ENCODE measurements at regions not wholly inside any gene's neighbourhood (a gene's known extent, or its start where the extent isn't known, plus 50 kb on each side); places are given as distances from the start of the nearest gene placed in this dataset.

DNA sequence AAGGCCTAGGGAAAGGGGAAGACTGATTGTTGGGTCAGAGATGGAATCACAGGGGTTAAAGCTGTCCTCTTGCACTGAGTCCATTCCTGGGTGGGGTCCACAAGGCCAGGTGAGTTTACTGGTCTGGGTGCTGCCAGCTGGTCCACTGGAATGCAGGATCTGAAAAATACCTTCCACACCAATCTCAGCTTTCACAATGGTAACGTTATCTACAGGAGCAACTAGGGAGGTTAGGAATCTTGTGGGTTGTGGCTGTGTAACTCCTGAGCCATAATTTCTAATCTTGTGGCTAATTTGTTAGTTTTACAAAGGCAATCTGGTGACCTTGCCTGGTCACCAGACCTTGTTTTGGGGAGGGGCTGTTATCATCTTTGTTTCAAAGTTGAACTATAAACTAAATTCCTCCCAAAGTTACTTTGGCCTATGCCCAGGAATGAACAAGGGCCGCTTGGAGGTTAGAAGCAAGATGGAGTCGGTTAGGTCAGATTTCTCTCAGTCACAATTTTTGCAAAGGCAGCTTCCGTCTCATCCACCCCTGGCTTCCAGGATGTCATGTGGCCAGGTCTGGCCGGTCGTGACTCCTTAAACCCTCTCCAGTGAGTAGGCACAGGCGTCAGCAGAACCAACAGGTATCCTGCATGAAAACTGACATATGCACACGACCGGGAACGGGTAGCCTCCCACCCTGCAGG, 123.3 kb upstream of the SH3BP4 start:
- H3K4me3 ChIP-seq (ENCODE audit: low read length) = no peak overlapping the region
- no peak overlapping the region for H3K9ac ChIP-seq (ENCODE audit: low read depth, low read length)
- no peaks in the 10 kb centered on the region for H3K9me3 ChIP-seq (ENCODE audit: insufficient read depth, low read depth, low read length)
- H3K36me3 ChIP-seq (ENCODE audit: insufficient read depth, low read depth, low read length) = no peaks in the 10 kb centered on the region
- no peaks in the 10 kb centered on the region for H3K27me3 ChIP-seq (ENCODE audit: insufficient read depth, low read length)
- H3K4me1 ChIP-seq (ENCODE audit: insufficient read depth, low read length) = no peaks in the 10 kb centered on the region
- H3K27ac ChIP-seq (ENCODE audit: low read length) = no peak overlapping the region

- H3K9me3 ChIP-seq (ENCODE audit: insufficient read depth, low read depth, low read length) = no peaks in the 10 kb centered on the region
- no peak overlapping the region for H3K9ac ChIP-seq (ENCODE audit: low read depth, low read length)
- H3K36me3 ChIP-seq (ENCODE audit: insufficient read depth, low read depth, low read length) = no peaks in the 10 kb centered on the region
- H3K4me3 ChIP-seq (ENCODE audit: low read length) = no peak overlapping the region
- H3K4me1 ChIP-seq (ENCODE audit: insufficient read depth, low read length) = no peaks in the 10 kb centered on the region
- H3K27ac ChIP-seq (ENCODE audit: low read length) = no peak overlapping the region
- H3K27me3 ChIP-seq (ENCODE audit: insufficient read depth, low read length) = no peaks in the 10 kb centered on the region
Observed at GRCh38 chr2:234827096-234827860, 124.5 kb upstream of the SH3BP4 start.

- no peaks in the 10 kb centered on the region for H3K27me3 ChIP-seq (ENCODE audit: insufficient read depth, low read length)
- no peak overlapping the region for H3K27ac ChIP-seq (ENCODE audit: low read length)
- H3K4me3 ChIP-seq (ENCODE audit: low read length) = no peak overlapping the region
- H3K4me1 ChIP-seq (ENCODE audit: insufficient read depth, low read length) = no peaks in the 10 kb centered on the region
- H3K36me3 ChIP-seq (ENCODE audit: insufficient read depth, low read depth, low read length) = no peaks in the 10 kb centered on the region
- H3K9me3 ChIP-seq (ENCODE audit: insufficient read depth, low read depth, low read length) = no peaks in the 10 kb centered on the region
- H3K9ac ChIP-seq (ENCODE audit: low read depth, low read length) = no peak overlapping the region
Observed at GRCh38 chr2:234826681-234827080, 125.1 kb upstream of the SH3BP4 start.

DNA sequence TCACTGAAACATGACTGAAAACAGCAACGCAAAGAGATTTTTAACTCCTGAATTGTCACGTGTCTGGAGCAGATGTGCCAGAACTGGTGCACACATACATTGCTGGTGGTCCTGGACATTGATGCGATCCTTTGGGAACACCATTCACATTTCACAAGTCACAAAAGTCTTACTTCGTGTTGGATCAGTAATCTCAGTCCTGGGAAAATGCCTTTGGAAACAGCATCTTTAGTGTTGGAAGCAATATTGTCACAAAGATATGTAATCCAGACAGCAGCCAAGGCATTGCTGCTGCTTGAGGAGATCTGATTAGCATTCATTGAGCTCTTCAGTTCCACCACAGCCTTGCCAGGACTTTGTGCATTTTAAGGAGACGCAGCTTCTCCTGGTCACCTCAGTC, 126.2 kb upstream of the SH3BP4 start:
- Histone ChIP-seq H3K27me3 (ENCODE audit: insufficient read depth, low read length) (no peaks in the 10 kb centered on the region), H3K27ac (ENCODE audit: low read length) (no peak overlapping the region), H3K9me3 (ENCODE audit: insufficient read depth, low read depth, low read length) (no peaks in the 10 kb centered on the region), H3K4me1 (ENCODE audit: insufficient read depth, low read length) (no peaks in the 10 kb centered on the region), H3K9ac (ENCODE audit: low read depth, low read length) (no peak overlapping the region), H3K36me3 (ENCODE audit: insufficient read depth, low read depth, low read length) (no peaks in the 10 kb centered on the region), H3K4me3 (ENCODE audit: low read length) (no peak overlapping the region)

GRCh38 chr2:234823877-234824376, 127.9 kb upstream of the SH3BP4 start:
- Histone ChIP-seq H3K27ac (ENCODE audit: low read length) (no peak overlapping the region), H3K36me3 (ENCODE audit: insufficient read depth, low read depth, low read length) (no peaks in the 10 kb centered on the region), H3K4me1 (ENCODE audit: insufficient read depth, low read length) (no peaks in the 10 kb centered on the region), H3K9me3 (ENCODE audit: insufficient read depth, low read depth, low read length) (no peaks in the 10 kb centered on the region), H3K27me3 (ENCODE audit: insufficient read depth, low read length) (no peaks in the 10 kb centered on the region), H3K4me3 (ENCODE audit: low read length) (no peak overlapping the region), H3K9ac (ENCODE audit: low read depth, low read length) (no peak overlapping the region)

GRCh38 chr2:234823196-234823876, 128.5 kb upstream of the SH3BP4 start:
- H3K9ac ChIP-seq (ENCODE audit: low read depth, low read length) = no peak overlapping the region
- H3K4me1 ChIP-seq (ENCODE audit: insufficient read depth, low read length) = no peaks in the 10 kb centered on the region
- no peaks in the 10 kb centered on the region for H3K36me3 ChIP-seq (ENCODE audit: insufficient read depth, low read depth, low read length)
- no peaks in the 10 kb centered on the region for H3K27me3 ChIP-seq (ENCODE audit: insufficient read depth, low read length)
- H3K9me3 ChIP-seq (ENCODE audit: insufficient read depth, low read depth, low read length) = no peaks in the 10 kb centered on the region
- H3K27ac ChIP-seq (ENCODE audit: low read length) = no peak overlapping the region
- H3K4me3 ChIP-seq (ENCODE audit: low read length) = no peak overlapping the region

- Histone ChIP-seq H3K4me3 (ENCODE audit: low read length) (no peak overlapping the region), H3K27ac (ENCODE audit: low read length) (no peak overlapping the region), H3K9ac (ENCODE audit: low read depth, low read length) (no peak overlapping the region), H3K27me3 (ENCODE audit: insufficient read depth, low read length) (no peaks in the 10 kb centered on the region), H3K36me3 (ENCODE audit: insufficient read depth, low read depth, low read length) (no peaks in the 10 kb centered on the region), H3K4me1 (ENCODE audit: insufficient read depth, low read length) (no peaks in the 10 kb centered on the region), H3K9me3 (ENCODE audit: insufficient read depth, low read depth, low read length) (no peaks in the 10 kb centered on the region)
Observed at GRCh38 chr2:234821946-234822475, 129.8 kb upstream of the SH3BP4 start.

GRCh38 chr2:234818937-234819336, 132.9 kb upstream of the SH3BP4 start:
- no peak overlapping the region for H3K9ac ChIP-seq (ENCODE audit: low read depth, low read length)

DNA sequence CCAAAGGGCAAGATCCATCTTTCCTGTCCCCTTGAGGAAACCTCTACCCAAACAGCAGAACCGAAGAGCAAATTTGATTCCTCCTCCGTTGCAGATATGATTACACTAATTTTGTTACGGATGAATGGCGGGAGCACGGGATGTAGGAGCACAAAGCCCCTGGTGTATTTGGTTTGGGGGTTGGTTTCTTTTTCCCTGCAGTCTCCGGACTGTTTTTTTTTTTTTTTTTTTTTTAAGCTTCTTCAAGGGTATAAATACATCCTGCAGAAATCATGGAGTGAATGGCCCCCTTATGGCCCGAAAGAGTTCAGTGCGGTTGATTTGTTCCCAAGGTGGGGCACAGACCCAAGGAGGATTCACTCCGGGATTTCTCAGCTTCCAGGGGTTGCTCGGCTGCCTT, 135.3 kb upstream of the SH3BP4 start:
- Histone ChIP-seq H3K36me3 (ENCODE audit: insufficient read depth, low read depth, low read length) (no peaks in the 10 kb centered on the region), H3K9me3 (ENCODE audit: insufficient read depth, low read depth, low read length) (no peaks in the 10 kb centered on the region), H3K4me1 (ENCODE audit: insufficient read depth, low read length) (no peaks in the 10 kb centered on the region), H3K9ac (ENCODE audit: low read depth, low read length) (no peak overlapping the region), H3K27me3 (ENCODE audit: insufficient read depth, low read length) (no peaks in the 10 kb centered on the region), H3K4me3 (ENCODE audit: low read length) (no peak overlapping the region), H3K27ac (ENCODE audit: low read length) (no peak overlapping the region)

More at GRCh38 chr2:234818937-234819336, 132.9 kb upstream of the SH3BP4 start:
- H3K27ac ChIP-seq (ENCODE audit: low read length) = no peak overlapping the region
- H3K4me3 ChIP-seq (ENCODE audit: low read length) = no peak overlapping the region
- H3K36me3 ChIP-seq (ENCODE audit: insufficient read depth, low read depth, low read length) = no peaks in the 10 kb centered on the region
- no peaks in the 10 kb centered on the region for H3K27me3 ChIP-seq (ENCODE audit: insufficient read depth, low read length)
- no peaks in the 10 kb centered on the region for H3K9me3 ChIP-seq (ENCODE audit: insufficient read depth, low read depth, low read length)
- no peaks in the 10 kb centered on the region for H3K4me1 ChIP-seq (ENCODE audit: insufficient read depth, low read length)

GRCh38 chr2:234816056-234816455, 135.8 kb upstream of the SH3BP4 start:
- no peaks in the 10 kb centered on the region for H3K27me3 ChIP-seq (ENCODE audit: insufficient read depth, low read length)
- H3K4me3 ChIP-seq (ENCODE audit: low read length) = no peak overlapping the region
- no peaks in the 10 kb centered on the region for H3K9me3 ChIP-seq (ENCODE audit: insufficient read depth, low read depth, low read length)
- no peaks in the 10 kb centered on the region for H3K36me3 ChIP-seq (ENCODE audit: insufficient read depth, low read depth, low read length)
- no peaks in the 10 kb centered on the region for H3K4me1 ChIP-seq (ENCODE audit: insufficient read depth, low read length)
- no peak overlapping the region for H3K9ac ChIP-seq (ENCODE audit: low read depth, low read length)
- H3K27ac ChIP-seq (ENCODE audit: low read length) = no peak overlapping the region

- H3K4me1 ChIP-seq (ENCODE audit: insufficient read depth, low read length) = no peaks in the 10 kb centered on the region
- H3K9ac ChIP-seq (ENCODE audit: low read depth, low read length) = no peak overlapping the region
- H3K27ac ChIP-seq (ENCODE audit: low read length) = no peak overlapping the region
- no peak overlapping the region for H3K4me3 ChIP-seq (ENCODE audit: low read length)
- no peaks in the 10 kb centered on the region for H3K36me3 ChIP-seq (ENCODE audit: insufficient read depth, low read depth, low read length)
- no peaks in the 10 kb centered on the region for H3K9me3 ChIP-seq (ENCODE audit: insufficient read depth, low read depth, low read length)
- H3K27me3 ChIP-seq (ENCODE audit: insufficient read depth, low read length) = no peaks in the 10 kb centered on the region; the same call in 1 of the 2 replicates
Observed at GRCh38 chr2:234814374-234814773, 137.4 kb upstream of the SH3BP4 start.
